ENCODE measurements at regions not wholly inside any gene's neighbourhood (a gene's known extent, or its start where the extent isn't known, plus 50 kb on each side); places are given as distances from the start of the nearest gene placed in this dataset.

- no peak for TF ChIP-seq IRF1 (CRISPR knock-in tag; IDR thresholded peaks at IDR 0.05)
- no peak for TF ChIP-seq FOXP4 (CRISPR knock-in tag; IDR thresholded peaks at IDR 0.05)
- TF ChIP-seq ZNF532 (CRISPR knock-in tag; IDR thresholded peaks at IDR 0.05; ENCODE audit: borderline replicate concordance), result no peak
- no peak for TF ChIP-seq ELF4 (CRISPR knock-in tag; IDR thresholded peaks at IDR 0.05; ENCODE audit: low read depth)
- no peak for TF ChIP-seq ATF6 (CRISPR knock-in tag; IDR thresholded peaks at IDR 0.05)
- no peak for TF ChIP-seq GABPB1 (CRISPR knock-in tag; IDR thresholded peaks at IDR 0.05)
- no peak for TF ChIP-seq TCF7 (CRISPR knock-in tag; IDR thresholded peaks at IDR 0.05; ENCODE audit: low read depth)
Observed at GRCh38 chr2:75268112-75268511, 68.8 kb upstream of the TACR1 start (continued).

GRCh38 chr2:75261923-75262322 is 62.6 kb upstream of the TACR1 start:
- DNase-seq (ENCODE audit: low spot score) (no peak), ATAC-seq (no peak)
- H3K36me3 Mint-ChIP-seq, result peaks cover 27% of the 10 kb centered on the region
- H3K4me1 Mint-ChIP-seq, result no peaks in the 10 kb centered on the region
- POLR2A ChIA-PET, result no interaction called here
- no peak overlapping the region for H3K27ac Mint-ChIP-seq
- CTCF ChIA-PET, result no interaction called here
- H3K9me3 Mint-ChIP-seq, result peaks cover 43% of the 10 kb centered on the region
- H3K27me3 Mint-ChIP-seq (ENCODE audit: low read depth), result no peaks in the 10 kb centered on the region
- H3K4me3 Mint-ChIP-seq, result no peak overlapping the region
- no peak for TF ChIP-seq KAT7 (CRISPR knock-in tag; IDR thresholded peaks at IDR 0.05; ENCODE audit: borderline replicate concordance)
- TF ChIP-seq ATF6 (CRISPR knock-in tag; IDR thresholded peaks at IDR 0.05), result no peak
- no peak for TF ChIP-seq IRF1 (CRISPR knock-in tag; IDR thresholded peaks at IDR 0.05)
- TF ChIP-seq CREM (CRISPR knock-in tag; IDR thresholded peaks at IDR 0.05), result no peak
- no peak for TF ChIP-seq GRHL2 (CRISPR knock-in tag; IDR thresholded peaks at IDR 0.05; ENCODE audit: insufficient replicate concordance, severe bottlenecking)
- TF ChIP-seq IRF2 (CRISPR knock-in tag; IDR thresholded peaks at IDR 0.05; ENCODE audit: borderline replicate concordance, low read depth), result no peak
- no peak for TF ChIP-seq FOXP4 (CRISPR knock-in tag; IDR thresholded peaks at IDR 0.05)
- no peak for TF ChIP-seq HMGA2 (CRISPR knock-in tag; IDR thresholded peaks at IDR 0.05)
- no peak for TF ChIP-seq NR3C1 (CRISPR knock-in tag; conservative IDR thresholded peaks at IDR 0.05; ENCODE audit: low read depth)
- TF ChIP-seq TEAD4 (CRISPR knock-in tag; IDR thresholded peaks at IDR 0.05), result no peak
- no peak for TF ChIP-seq ZNF121 (CRISPR knock-in tag; IDR thresholded peaks at IDR 0.05)
- TF ChIP-seq PRDM15 (CRISPR knock-in tag; IDR thresholded peaks at IDR 0.05), result no peak
- TF ChIP-seq EMX1 (CRISPR knock-in tag; IDR thresholded peaks at IDR 0.05), result no peak
- no peak for TF ChIP-seq CBFB (CRISPR knock-in tag; IDR thresholded peaks at IDR 0.05; ENCODE audit: low read depth)
